K562 (cell line): ENCODE measurements at regions not wholly inside any gene's neighbourhood (a gene's known extent, or its start where the extent isn't known, plus 50 kb on each side); places are given as distances from the start of the nearest gene placed in this dataset.

Experiments
- ATAC-seq: fragments of 200-7000 bp; cut with Tn5 transposase; 3 replicates; pipeline ENCODE4 v1.9.1; 2020; ENCODE audit warnings: moderate library complexity
- BruUV-seq: library from RNA; stranded (reverse); fragments of 400-500 nt; replicated peaks from 2 replicates; lab custom pipeline; 2021; lab: Mats Ljungman, UMichigan
- CTCF ChIA-PET: fragments of 300-600 bp; formaldehyde crosslinking; extraction: SDS; loops from one replicate; lab custom pipeline; 2021; ENCODE audit warnings: low intra/inter-chr PET ratio; lab: Yijun Ruan, JAX
- POLR2A ChIA-PET: fragments of 300-600, 350-650 bp; sonication (Branson Sonifier 250); formaldehyde crosslinking; extraction: SDS; loops from one replicate; lab custom pipeline; 2021; ENCODE audit warnings: antibody characterized with exemption, inconsistent platforms; lab: Yijun Ruan, JAX
- DNase-seq, 4 experiments: peaks; one replicate each; pipeline versions ENCODE4 v3.0.0 to v3.0.0-alpha.2; 2011 to 2018; ENCODE audit warnings: low spot score in 3 of 4, mixed read lengths in 3 of 4; ENCODE audit errors: extremely low read depth in 1 of 4
- FAIRE-seq: peaks from 2 replicates; lab custom pipeline; 2011; peaks lifted over from hg19 to GRCh38; lab: Jason Lieb, UNC
- H2AFZ ChIP-seq: 2 replicates; pipeline ENCODE4 v1.6.0; 2011; ENCODE audit warnings: low read depth, low read length, control low read depth, inconsistent platforms
- H3K27ac ChIP-seq: fragments of 200-600 bp; 3 replicates; pipeline ENCODE4 v1.8.0; 2011; ENCODE audit warnings: low read depth, mild to moderate bottlenecking, control low read depth, inconsistent platforms, low read length, moderate library complexity, mixed read lengths; ENCODE audit errors: extremely low read depth
- H3K27me3 ChIP-seq, 2 experiments: fragments of 300-600 bp in 1 of 2; 2 replicates in 1 of 2; 3 replicates in 1 of 2; pipeline versions ENCODE4 v1.6.0 to v1.8.0; 2011; ENCODE audit warnings: inconsistent platforms in 2 of 2, low read length in 2 of 2, mild to moderate bottlenecking in 1 of 2, mixed read lengths in 1 of 2, moderate library complexity in 1 of 2; ENCODE audit not compliant: control insufficient read depth in 2 of 2, insufficient read depth in 2 of 2
- H3K36me3 ChIP-seq: fragments of 300-600 bp; 3 replicates; pipeline ENCODE4 v1.8.0; 2011; ENCODE audit warnings: mild to moderate bottlenecking, low read length, inconsistent platforms; ENCODE audit not compliant: control insufficient read depth, insufficient read depth
- H3K4me1 ChIP-seq, 2 experiments: fragments of 200-600 bp in 1 of 2; replicated peaks in 1 of 2; 2 replicates in 1 of 2; 3 replicates in 1 of 2; pipeline versions ENCODE4 v1.5.1 to v1.8.0; 2011; ENCODE audit warnings: inconsistent platforms in 2 of 2, low read length in 2 of 2, mild to moderate bottlenecking in 1 of 2, mixed read lengths in 1 of 2, moderate library complexity in 1 of 2; ENCODE audit not compliant: control insufficient read depth in 2 of 2, insufficient read depth in 2 of 2
- H3K4me2 ChIP-seq: 2 replicates; pipeline ENCODE4 v1.6.1; 2011; ENCODE audit warnings: low read length, control low read depth, inconsistent platforms, mixed read lengths; ENCODE audit not compliant: insufficient read depth
- H3K4me3 ChIP-seq: fragments of 200-600 bp; sonication (generic), shearing (Covaris generic); 2 replicates; pipeline ENCODE4 v1.5.1; 2016; ENCODE audit warnings: control low read depth, inconsistent platforms
- H3K79me2 ChIP-seq: fragments of 200-600 bp; 3 replicates; pipeline ENCODE4 v1.8.0; 2011; ENCODE audit warnings: low read length, inconsistent platforms; ENCODE audit not compliant: control insufficient read depth, insufficient read depth
- H3K9ac ChIP-seq, 2 experiments: 2 replicates each; pipeline versions ENCODE4 v1.6.0 to v1.6.1; 2011; ENCODE audit warnings: low read depth in 2 of 2, low read length in 2 of 2, control low read depth in 1 of 2, inconsistent platforms in 1 of 2, mild to moderate bottlenecking in 1 of 2, mixed read lengths in 1 of 2; ENCODE audit not compliant: insufficient read depth in 1 of 2
- H3K9me1 ChIP-seq: one replicate; pipeline ENCODE4 v1.6.0; 2011; ENCODE audit warnings: inconsistent platforms, mild to moderate bottlenecking, low read length, moderate library complexity; ENCODE audit not compliant: control insufficient read depth, insufficient read depth
- H3K9me3 ChIP-seq: replicated peaks from 2 replicates; pipeline ENCODE4 v1.5.1; 2011; ENCODE audit warnings: low read depth, low read length, inconsistent platforms; ENCODE audit not compliant: control insufficient read depth, insufficient read depth
- H4K20me1 ChIP-seq: replicated peaks from 2 replicates; pipeline ENCODE4 v1.6.1; 2011; ENCODE audit warnings: low read length, inconsistent platforms, mixed read lengths; ENCODE audit not compliant: control insufficient read depth, insufficient read depth
- ATF7 ChIP-seq: fragments of 450-650 bp; IDR thresholded peaks from 2 replicates; pipeline ENCODE4 v1.7.1; 2014; ENCODE audit warnings: mild to moderate bottlenecking, moderate library complexity
- ILF3 ChIP-seq: fragments of 450-650 bp; IDR thresholded peaks from 2 replicates; pipeline ENCODE4 v1.6.1; 2018; ENCODE audit warnings: antibody characterized with exemption, mild to moderate bottlenecking, moderate library complexity, borderline replicate concordance
- NR2F6 ChIP-seq: fragments of 450-650 bp; formaldehyde crosslinking; IDR thresholded peaks from 2 replicates; pipeline ENCODE4 v1.4.0; 2020; ENCODE audit warnings: mild to moderate bottlenecking
- RAD51 ChIP-seq: fragments of 450-650 bp; IDR thresholded peaks from 2 replicates; pipeline ENCODE4 v1.7.1; 2016; ENCODE audit warnings: low read depth, mild to moderate bottlenecking, borderline replicate concordance
- SLC30A9 ChIP-seq: fragments of 250-450 bp; sonication (Bioruptor Pico); IDR thresholded peaks from 2 replicates; pipeline ENCODE4 v1.8.0; 2022; ENCODE audit warnings: mild to moderate bottlenecking, moderate library complexity
- ZBTB7A ChIP-seq: IDR thresholded peaks from 2 replicates; pipeline ENCODE4 v1.6.1; 2011; ENCODE audit warnings: low read depth, mild to moderate bottlenecking, low read length, moderate library complexity, borderline replicate concordance; ENCODE audit not compliant: control insufficient read depth
- ZNF707 ChIP-seq: fragments of 250-450 bp; sonication (Bioruptor Pico); conservative IDR thresholded peaks from 2 replicates; pipeline ENCODE4 v1.8.0; 2022; ENCODE audit warnings: inconsistent platforms, mild to moderate bottlenecking, moderate library complexity
- ZNF77 ChIP-seq: fragments of 250-450 bp; sonication (Bioruptor Pico); IDR thresholded peaks from 2 replicates; pipeline ENCODE4 v1.5.0; 2020
- WGBS: fragments of 100-300 bp; shearing (Covaris generic); methylation state at CpG from one replicate; pipeline ENCODE4 v1.1.6; 2016; ENCODE audit warnings: low coverage, mixed read lengths; ENCODE audit not compliant: insufficient coverage; ENCODE audit errors: missing lambda C conversion rate; 5-methylcytosine and 5-hydroxymethylcytosine counted together
- in situ Hi-C: fragments of 300-500 bp; cut with MboI; formaldehyde crosslinking; loops from 4 replicates; pipeline ENCODE4 v1.15.0; 2018; ENCODE audit warnings: inconsistent platforms, mixed read lengths
- intact Hi-C: fragments of 100-400 bp; cut with micrococcal nuclease; formaldehyde crosslinking; loops from 2 replicates; pipeline ENCODE4 v1.14.2; 2022
- TF ChIP-seq, protein P1 (sequence below): fragments of 250-450 bp; sonication (Bioruptor Pico); IDR thresholded peaks from 2 replicates; pipeline ENCODE4 v1.4.0; 2020; ENCODE audit warnings: mild to moderate bottlenecking, moderate library complexity

DNA sequence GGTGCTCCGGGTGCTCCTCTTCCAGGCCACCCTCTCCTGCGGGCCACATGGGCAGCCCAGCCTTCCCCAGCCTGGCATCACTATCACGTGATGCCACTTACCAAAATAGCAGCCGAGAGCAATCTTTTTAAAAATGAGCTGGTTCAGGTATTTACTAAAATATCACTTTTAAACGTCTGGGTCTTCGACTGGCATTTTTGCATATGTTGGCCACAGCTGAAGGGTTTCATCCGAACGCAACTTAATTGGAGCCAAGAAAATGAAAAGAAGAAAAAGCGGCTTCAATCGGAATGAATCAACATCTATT lies 94.6 kb upstream of the ANO1 start:
- H3K4me3 ChIP-seq: no peak overlapping the region
- H3K79me2 ChIP-seq: no peaks in the 10 kb centered on the region
- H3K9ac ChIP-seq: no peak overlapping the region
- FAIRE-seq (no peak), DNase-seq (no peak), ATAC-seq (no peak)
- in situ Hi-C loops (no loop called here), intact Hi-C loops (no loop called here)
- ChIA-PET POLR2A (interaction anchor here (0.6 kb wide), 1 partner anchor 83 kb away, joined by 3 read pairs; no protein-coding TSS in a partner anchor), CTCF (no interaction called here)
- BruUV-seq: no TSS peak
- no peak overlapping the region for H3K27ac ChIP-seq
- no peaks in the 10 kb centered on the region for H3K9me1 ChIP-seq
- H3K36me3 ChIP-seq: no peaks in the 10 kb centered on the region
- no peak for TF ChIP-seq ILF3
- H2AFZ ChIP-seq: no peak overlapping the region
- WGBS: 43% methylated on average over 10 of the region's 10 CpGs
- H3K27me3 ChIP-seq: peaks cover 6 to 14% of the 10 kb centered on the region in 2 experiments; a peak in 3 of 5 replicates
- no peak overlapping the region for H3K4me2 ChIP-seq
- H3K4me1 ChIP-seq: peaks cover 27 to 56% of the 10 kb centered on the region in 2 experiments; a peak in 4 of 5 replicates
- H3K9me3 ChIP-seq: no peaks in the 10 kb centered on the region
- H4K20me1 ChIP-seq: peaks cover 6% of the 10 kb centered on the region; the same call in 1 of the 2 replicates

DNA sequence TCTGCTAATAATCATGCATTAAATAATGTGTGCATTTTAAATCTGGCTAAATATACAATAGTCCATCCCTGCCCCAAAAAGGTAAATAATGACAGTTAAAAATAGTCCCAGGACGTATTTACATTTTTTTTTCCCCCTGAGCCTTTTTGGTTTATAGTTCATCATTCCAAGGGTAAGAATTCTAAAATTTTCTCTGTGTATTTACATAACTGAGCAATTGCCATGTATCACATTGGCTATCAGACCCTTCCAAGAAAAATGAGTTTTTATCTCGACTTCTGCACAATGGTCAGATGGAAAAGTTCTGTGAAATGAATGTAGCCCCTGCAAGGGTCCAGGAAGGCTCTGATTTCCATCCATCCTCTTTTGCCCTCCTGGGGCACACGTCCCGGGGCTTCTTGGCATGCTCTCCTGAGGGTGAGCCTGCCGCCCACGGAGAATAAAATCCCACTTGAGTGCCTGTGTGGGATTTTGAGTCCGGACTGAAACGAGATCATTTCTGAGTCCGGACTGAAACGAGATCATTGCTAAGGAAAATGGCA lies 94.1 kb upstream of the ANO1 start:
- H3K4me3 ChIP-seq: no peak overlapping the region
- no peak overlapping the region for H3K9ac ChIP-seq
- H3K27me3 ChIP-seq: peaks cover 6 to 14% of the 10 kb centered on the region in 2 experiments; a peak in 4 of 5 replicates
- intact Hi-C loops: no loop called here
- no peak overlapping the region for H3K4me2 ChIP-seq
- H3K4me1 ChIP-seq: peaks cover 27 to 56% of the 10 kb centered on the region in 2 experiments; a peak in 4 of 5 replicates
- ChIA-PET CTCF (no interaction called here), POLR2A (interaction anchor here (0.6 to 0.8 kb wide), 3 partner anchors 35 to 1961 kb away, joined by 3 read pairs; no protein-coding TSS in a partner anchor)
- H3K79me2 ChIP-seq: no peaks in the 10 kb centered on the region
- DNase-seq (no peak), ATAC-seq (no peak), FAIRE-seq (no peak)
- no peaks in the 10 kb centered on the region for H3K36me3 ChIP-seq
- H3K9me1 ChIP-seq: no peaks in the 10 kb centered on the region
- in situ Hi-C loops: no loop called here
- TF ChIP-seq ZBTB7A: no peak
- TF ChIP-seq ZNF707 (CRISPR knock-in tag): no peak
- TF ChIP-seq, protein P1, sequence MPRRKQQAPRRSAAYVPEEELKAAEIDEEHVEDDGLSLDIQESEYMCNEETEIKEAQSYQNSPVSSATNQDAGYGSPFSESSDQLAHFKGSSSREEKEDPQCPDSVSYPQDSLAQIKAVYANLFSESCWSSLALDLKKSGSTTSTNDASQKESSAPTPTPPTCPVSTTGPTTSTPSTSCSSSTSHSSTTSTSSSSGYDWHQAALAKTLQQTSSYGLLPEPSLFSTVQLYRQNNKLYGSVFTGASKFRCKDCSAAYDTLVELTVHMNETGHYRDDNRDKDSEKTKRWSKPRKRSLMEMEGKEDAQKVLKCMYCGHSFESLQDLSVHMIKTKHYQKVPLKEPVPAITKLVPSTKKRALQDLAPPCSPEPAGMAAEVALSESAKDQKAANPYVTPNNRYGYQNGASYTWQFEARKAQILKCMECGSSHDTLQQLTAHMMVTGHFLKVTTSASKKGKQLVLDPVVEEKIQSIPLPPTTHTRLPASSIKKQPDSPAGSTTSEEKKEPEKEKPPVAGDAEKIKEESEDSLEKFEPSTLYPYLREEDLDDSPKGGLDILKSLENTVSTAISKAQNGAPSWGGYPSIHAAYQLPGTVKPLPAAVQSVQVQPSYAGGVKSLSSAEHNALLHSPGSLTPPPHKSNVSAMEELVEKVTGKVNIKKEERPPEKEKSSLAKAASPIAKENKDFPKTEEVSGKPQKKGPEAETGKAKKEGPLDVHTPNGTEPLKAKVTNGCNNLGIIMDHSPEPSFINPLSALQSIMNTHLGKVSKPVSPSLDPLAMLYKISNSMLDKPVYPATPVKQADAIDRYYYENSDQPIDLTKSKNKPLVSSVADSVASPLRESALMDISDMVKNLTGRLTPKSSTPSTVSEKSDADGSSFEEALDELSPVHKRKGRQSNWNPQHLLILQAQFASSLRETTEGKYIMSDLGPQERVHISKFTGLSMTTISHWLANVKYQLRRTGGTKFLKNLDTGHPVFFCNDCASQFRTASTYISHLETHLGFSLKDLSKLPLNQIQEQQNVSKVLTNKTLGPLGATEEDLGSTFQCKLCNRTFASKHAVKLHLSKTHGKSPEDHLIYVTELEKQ (CRISPR knock-in tag): no peak
- TF ChIP-seq SLC30A9 (CRISPR knock-in tag): no peak
- TF ChIP-seq ZNF77: no peak
- TF ChIP-seq NR2F6 (CRISPR knock-in tag): no peak
- no peak for TF ChIP-seq RAD51
- no peak for TF ChIP-seq ATF7
- no TSS peak for BruUV-seq
- 17% methylated on average over 8 of the region's 10 CpGs for WGBS
- no peak overlapping the region; the same call in 1 of the 2 replicates for H2AFZ ChIP-seq
- H4K20me1 ChIP-seq: peaks cover 6% of the 10 kb centered on the region; the same call in 1 of the 2 replicates
- H3K9me3 ChIP-seq: no peaks in the 10 kb centered on the region
- no peak overlapping the region for H3K27ac ChIP-seq
